K562 (cell line): ENCODE measurements at regions not wholly inside any gene's neighbourhood (a gene's known extent, or its start where the extent isn't known, plus 50 kb on each side); places are given as distances from the start of the nearest gene placed in this dataset.

Experiments
- ATF1 ChIP-seq, 2 experiments: fragments of 450-650 bp in 1 of 2; IDR thresholded peaks; 2 replicates each; pipeline ENCODE4 v1.6.1; 2016; ENCODE audit warnings: missing compliant biosample characterization in 1 of 2, missing genetic modification characterization in 1 of 2
- BRCA1 ChIP-seq, 2 experiments: fragments of 450-650 bp in 1 of 2; sonication (generic) in 1 of 2; formaldehyde crosslinking in 1 of 2; IDR thresholded peaks; 2 replicates each; pipeline versions ENCODE4 v1.5.0 to v1.6.1; 2017 to 2020; ENCODE audit warnings: mild to moderate bottlenecking in 1 of 2, missing genetic modification reagents in 1 of 2
- CC2D1A ChIP-seq: fragments of 450-650 bp; IDR thresholded peaks from 2 replicates; pipeline ENCODE4 v1.6.1; 2017; ENCODE audit warnings: mild to moderate bottlenecking
- COPS2 ChIP-seq: fragments of 450-650 bp; conservative IDR thresholded peaks from 2 replicates; pipeline ENCODE4 v1.6.1; 2016; ENCODE audit warnings: mild to moderate bottlenecking, moderate library complexity
- EGR1 ChIP-seq: fragments of 450-650 bp; conservative IDR thresholded peaks from 2 replicates; pipeline ENCODE4 v1.6.1; 2017; ENCODE audit warnings: mild to moderate bottlenecking
- FOXP4 ChIP-seq: sonication (generic); formaldehyde crosslinking; IDR thresholded peaks from 2 replicates; pipeline ENCODE4 v1.8.0; 2022; ENCODE audit warnings: mild to moderate bottlenecking, missing genetic modification reagents, borderline replicate concordance
- GABPA ChIP-seq: fragments of 200-800 bp; sonication (Bioruptor generic); conservative IDR thresholded peaks from 2 replicates; pipeline ENCODE4 v1.6.1; 2016; ENCODE audit warnings: low read depth, missing genetic modification characterization, missing compliant biosample characterization
- PCBP1 ChIP-seq: fragments of 200-400 bp; formaldehyde crosslinking; IDR thresholded peaks from 2 replicates; pipeline ENCODE4 v1.6.1; 2018; ENCODE audit warnings: mild to moderate bottlenecking, low read depth, low read length; ENCODE audit not compliant: poor library complexity, severe bottlenecking
- PTTG1 ChIP-seq: fragments of 450-650 bp; IDR thresholded peaks from 2 replicates; pipeline ENCODE4 v1.6.1; 2016; ENCODE audit warnings: low read depth, mild to moderate bottlenecking, missing genetic modification characterization, missing compliant biosample characterization
- RUNX1 ChIP-seq: sonication (generic); IDR thresholded peaks from 2 replicates; pipeline ENCODE4 v1.6.1; 2016; ENCODE audit warnings: antibody characterized with exemption, low read depth
- STAG1 ChIP-seq: sonication (generic); formaldehyde crosslinking; IDR thresholded peaks from 2 replicates; pipeline ENCODE4 v1.5.0; 2020; ENCODE audit warnings: missing genetic modification reagents, borderline replicate concordance
- TCF3 ChIP-seq: sonication (generic); formaldehyde crosslinking; IDR thresholded peaks from 2 replicates; pipeline ENCODE4 v1.4.0; 2020; ENCODE audit warnings: mild to moderate bottlenecking, missing genetic modification reagents
- ZFX ChIP-seq: sonication (generic); formaldehyde crosslinking; IDR thresholded peaks from 2 replicates; pipeline ENCODE4 v1.8.0; 2022; ENCODE audit warnings: mild to moderate bottlenecking, missing genetic modification reagents, moderate library complexity
- ZNF12 ChIP-seq: sonication (generic); formaldehyde crosslinking; IDR thresholded peaks from 2 replicates; pipeline ENCODE4 v1.4.0; 2020; ENCODE audit warnings: mild to moderate bottlenecking, missing genetic modification reagents
- ZNF347 ChIP-seq: fragments of 450-650 bp; formaldehyde crosslinking; IDR thresholded peaks from 2 replicates; pipeline ENCODE4 v1.4.0; 2020; ENCODE audit warnings: low read depth, mild to moderate bottlenecking, moderate library complexity
- ZNF644 ChIP-seq: fragments of 200-800 bp; sonication (Bioruptor generic); IDR thresholded peaks from 2 replicates; pipeline ENCODE4 v1.6.1; 2016; ENCODE audit warnings: low read depth, missing genetic modification characterization, missing compliant biosample characterization
- ZNF75A ChIP-seq: fragments of 450-650 bp; formaldehyde crosslinking; IDR thresholded peaks from 2 replicates; pipeline ENCODE4 v1.4.0; 2020; ENCODE audit warnings: mild to moderate bottlenecking
- ZNF778 ChIP-seq: fragments of 450-650 bp; formaldehyde crosslinking; IDR thresholded peaks from 2 replicates; pipeline ENCODE4 v1.4.0; 2020; ENCODE audit warnings: mild to moderate bottlenecking, moderate library complexity
- TF ChIP-seq, protein P1 (sequence below), 3 experiments: IDR thresholded peaks in 2 of 3; conservative IDR thresholded peaks in 1 of 3; 2 replicates each; pipeline ENCODE4 v1.5.1; 2011 to 2012; ENCODE audit warnings: low read length in 3 of 3, mild to moderate bottlenecking in 3 of 3, control low read depth in 2 of 3, improper control_type of control experiment in 1 of 3, inconsistent platforms in 1 of 3, low read depth in 1 of 3, mixed read lengths in 1 of 3, moderate library complexity in 1 of 3; ENCODE audit not compliant: insufficient read depth in 2 of 3
- TF ChIP-seq, protein P2 (sequence below), 2 experiments: fragments of 450-650 bp; conservative IDR thresholded peaks; 2 replicates each; pipeline ENCODE4 v1.6.1; 2017; ENCODE audit warnings: mild to moderate bottlenecking in 2 of 2, moderate library complexity in 2 of 2
- TF ChIP-seq, protein P3 (sequence below): sonication (generic); formaldehyde crosslinking; IDR thresholded peaks from 2 replicates; pipeline ENCODE4 v1.8.1; 2023; ENCODE audit warnings: mild to moderate bottlenecking, missing genetic modification reagents

GRCh38 chr7:131072505-131073091 lies 255.1 kb upstream of the MKLN1 start (continued):
- TF ChIP-seq, protein P1, sequence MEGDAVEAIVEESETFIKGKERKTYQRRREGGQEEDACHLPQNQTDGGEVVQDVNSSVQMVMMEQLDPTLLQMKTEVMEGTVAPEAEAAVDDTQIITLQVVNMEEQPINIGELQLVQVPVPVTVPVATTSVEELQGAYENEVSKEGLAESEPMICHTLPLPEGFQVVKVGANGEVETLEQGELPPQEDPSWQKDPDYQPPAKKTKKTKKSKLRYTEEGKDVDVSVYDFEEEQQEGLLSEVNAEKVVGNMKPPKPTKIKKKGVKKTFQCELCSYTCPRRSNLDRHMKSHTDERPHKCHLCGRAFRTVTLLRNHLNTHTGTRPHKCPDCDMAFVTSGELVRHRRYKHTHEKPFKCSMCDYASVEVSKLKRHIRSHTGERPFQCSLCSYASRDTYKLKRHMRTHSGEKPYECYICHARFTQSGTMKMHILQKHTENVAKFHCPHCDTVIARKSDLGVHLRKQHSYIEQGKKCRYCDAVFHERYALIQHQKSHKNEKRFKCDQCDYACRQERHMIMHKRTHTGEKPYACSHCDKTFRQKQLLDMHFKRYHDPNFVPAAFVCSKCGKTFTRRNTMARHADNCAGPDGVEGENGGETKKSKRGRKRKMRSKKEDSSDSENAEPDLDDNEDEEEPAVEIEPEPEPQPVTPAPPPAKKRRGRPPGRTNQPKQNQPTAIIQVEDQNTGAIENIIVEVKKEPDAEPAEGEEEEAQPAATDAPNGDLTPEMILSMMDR (IDR thresholded peaks at IDR 0.05 in 2 of 3, conservative IDR thresholded peaks at IDR 0.05 in 1 of 3; ENCODE audit: insufficient read depth in 2 of 3, low read depth in 1 of 3, low read length in 3 of 3): no peak
- TF ChIP-seq ZNF644 (tag): 0 out of 2 replicates have a peak, but pooled peaks have one; percentile 11
- TF ChIP-seq ZNF12 (CRISPR knock-in tag): no peak
- no peak for TF ChIP-seq ZNF778 (CRISPR knock-in tag)
- no peak for TF ChIP-seq ZNF347 (CRISPR knock-in tag)
- no peak for TF ChIP-seq BRCA1 (IDR thresholded peaks at IDR 0.05)
- no peak for TF ChIP-seq BRCA1 (CRISPR knock-in tag; IDR thresholded peaks at IDR 0.05)
- TF ChIP-seq, protein P2, sequence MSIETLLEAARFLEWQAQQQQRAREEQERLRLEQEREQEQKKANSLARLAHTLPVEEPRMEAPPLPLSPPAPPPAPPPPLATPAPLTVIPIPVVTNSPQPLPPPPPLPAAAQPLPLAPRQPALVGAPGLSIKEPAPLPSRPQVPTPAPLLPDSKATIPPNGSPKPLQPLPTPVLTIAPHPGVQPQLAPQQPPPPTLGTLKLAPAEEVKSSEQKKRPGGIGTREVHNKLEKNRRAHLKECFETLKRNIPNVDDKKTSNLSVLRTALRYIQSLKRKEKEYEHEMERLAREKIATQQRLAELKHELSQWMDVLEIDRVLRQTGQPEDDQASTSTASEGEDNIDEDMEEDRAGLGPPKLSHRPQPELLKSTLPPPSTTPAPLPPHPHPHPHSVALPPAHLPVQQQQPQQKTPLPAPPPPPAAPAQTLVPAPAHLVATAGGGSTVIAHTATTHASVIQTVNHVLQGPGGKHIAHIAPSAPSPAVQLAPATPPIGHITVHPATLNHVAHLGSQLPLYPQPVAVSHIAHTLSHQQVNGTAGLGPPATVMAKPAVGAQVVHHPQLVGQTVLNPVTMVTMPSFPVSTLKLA (conservative IDR thresholded peaks at IDR 0.05): no peak
- TF ChIP-seq ZNF75A (CRISPR knock-in tag): 0 out of 2 replicates have a peak, but pooled peaks have one; percentile 35
- TF ChIP-seq TCF3 (CRISPR knock-in tag): no peak
- no peak; the same call in none of the 2 replicates for TF ChIP-seq GABPA (tag)
- no peak for TF ChIP-seq PTTG1 (tag)
- TF ChIP-seq PCBP1: no peak
- TF ChIP-seq RUNX1: no peak
- TF ChIP-seq, protein P3, sequence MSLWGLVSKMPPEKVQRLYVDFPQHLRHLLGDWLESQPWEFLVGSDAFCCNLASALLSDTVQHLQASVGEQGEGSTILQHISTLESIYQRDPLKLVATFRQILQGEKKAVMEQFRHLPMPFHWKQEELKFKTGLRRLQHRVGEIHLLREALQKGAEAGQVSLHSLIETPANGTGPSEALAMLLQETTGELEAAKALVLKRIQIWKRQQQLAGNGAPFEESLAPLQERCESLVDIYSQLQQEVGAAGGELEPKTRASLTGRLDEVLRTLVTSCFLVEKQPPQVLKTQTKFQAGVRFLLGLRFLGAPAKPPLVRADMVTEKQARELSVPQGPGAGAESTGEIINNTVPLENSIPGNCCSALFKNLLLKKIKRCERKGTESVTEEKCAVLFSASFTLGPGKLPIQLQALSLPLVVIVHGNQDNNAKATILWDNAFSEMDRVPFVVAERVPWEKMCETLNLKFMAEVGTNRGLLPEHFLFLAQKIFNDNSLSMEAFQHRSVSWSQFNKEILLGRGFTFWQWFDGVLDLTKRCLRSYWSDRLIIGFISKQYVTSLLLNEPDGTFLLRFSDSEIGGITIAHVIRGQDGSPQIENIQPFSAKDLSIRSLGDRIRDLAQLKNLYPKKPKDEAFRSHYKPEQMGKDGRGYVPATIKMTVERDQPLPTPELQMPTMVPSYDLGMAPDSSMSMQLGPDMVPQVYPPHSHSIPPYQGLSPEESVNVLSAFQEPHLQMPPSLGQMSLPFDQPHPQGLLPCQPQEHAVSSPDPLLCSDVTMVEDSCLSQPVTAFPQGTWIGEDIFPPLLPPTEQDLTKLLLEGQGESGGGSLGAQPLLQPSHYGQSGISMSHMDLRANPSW (CRISPR knock-in tag): no peak
- TF ChIP-seq EGR1: no peak
- TF ChIP-seq CC2D1A: no peak
- TF ChIP-seq ZFX (CRISPR knock-in tag): peak; percentile 30; the same call in 1 of the 2 replicates
- no peak for TF ChIP-seq STAG1 (CRISPR knock-in tag)
- no peak for TF ChIP-seq FOXP4 (CRISPR knock-in tag)
- TF ChIP-seq ATF1 (CRISPR knock-in tag; IDR thresholded peaks at IDR 0.05): no peak
- peak; percentile 35; the same call in 1 of the 2 replicates for TF ChIP-seq ATF1 (tag; IDR thresholded peaks at IDR 0.05)
- no peak for TF ChIP-seq COPS2
